Fibroblast of lung (primary cell): ENCODE measurements at regions not wholly inside any gene's neighbourhood (a gene's known extent, or its start where the extent isn't known, plus 50 kb on each side); places are given as distances from the start of the nearest gene placed in this dataset.

Experiments
- CTCF ChIP-seq, 2 donors: IDR thresholded peaks in 1 of 2; conservative IDR thresholded peaks in 1 of 2; 1 replicate in 1 of 2; 2 replicates in 1 of 2; pipeline ENCODE4 v1.5.1; 2011 to 2012; ENCODE audit warnings: low read length in 2 of 2, control low read depth in 1 of 2, inconsistent platforms in 1 of 2, low read depth in 1 of 2, mild to moderate bottlenecking in 1 of 2
- EZH2 ChIP-seq: IDR thresholded peaks from 2 replicates; pipeline ENCODE4 v1.5.1; 2012; ENCODE audit warnings: low read length, control low read depth, mild to moderate bottlenecking; ENCODE audit errors: missing control alignments

DNA sequence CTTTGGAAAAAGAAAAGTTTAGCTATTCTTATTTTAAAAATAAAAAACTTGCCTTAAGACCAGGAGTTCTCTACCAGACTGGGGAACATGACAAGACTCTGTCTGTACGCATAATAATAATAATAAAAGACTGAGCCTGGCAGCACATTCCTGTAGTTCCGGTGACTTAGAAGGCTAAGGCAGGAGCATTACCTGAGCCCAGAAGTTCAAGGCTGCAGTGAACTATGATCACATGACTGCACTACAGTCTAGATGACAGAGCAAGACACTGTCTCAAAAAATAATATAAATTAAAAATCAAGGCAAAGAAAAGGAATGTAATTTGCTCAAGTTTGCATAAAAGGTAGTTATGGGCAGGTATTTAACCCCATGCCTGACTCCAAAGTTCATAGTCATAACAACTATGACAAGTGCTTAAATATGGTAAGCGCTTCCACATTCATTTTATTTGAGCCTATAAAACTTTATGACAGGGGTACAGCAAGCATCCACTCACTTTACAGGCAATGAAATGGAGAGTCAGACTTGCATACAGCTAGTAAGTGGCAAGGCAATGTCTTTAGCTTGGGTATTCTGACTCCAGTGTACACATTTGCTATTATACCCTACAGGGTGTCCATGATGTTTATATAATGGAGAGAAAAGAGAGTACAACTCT, 1567.8 kb upstream of the PIK3C3 start:
- TF ChIP-seq CTCF (conservative IDR thresholded peaks at IDR 0.05 in 1 of 2, IDR thresholded peaks at IDR 0.05 in 1 of 2; ENCODE audit: low read depth in 1 of 2, low read length in 2 of 2) (no peak), EZH2 (no peak)
